H1 (cell line): ENCODE measurements at regions not wholly inside any gene's neighbourhood (a gene's known extent, or its start where the extent isn't known, plus 50 kb on each side); places are given as distances from the start of the nearest gene placed in this dataset.

Experiments used
- CTCF ChIA-PET: fragments of 300-600 bp; sonication (Branson Sonifier 250); formaldehyde crosslinking; loops from one replicate; lab custom pipeline; 2021; ENCODE audit not compliant: partially characterized antibody; lab: Charles Lee
- POLR2A ChIA-PET: fragments of 300-600 bp; sonication (Branson Sonifier 250); formaldehyde crosslinking; loops from one replicate; lab custom pipeline; 2021; ENCODE audit warnings: inconsistent platforms; ENCODE audit not compliant: partially characterized antibody; lab: Charles Lee
- DNase-seq, 2 experiments: peaks; one replicate each; pipeline versions ENCODE4 v3.0.0 to v3.0.0-alpha.2; 2010 to 2022; ENCODE audit warnings: low spot score in 2 of 2, low read depth in 1 of 2, mixed read lengths in 1 of 2
- FAIRE-seq: peaks from 2 replicates; lab custom pipeline; 2011; peaks lifted over from hg19 to GRCh38; lab: Jason Lieb, UNC
- H2AFZ ChIP-seq: 2 replicates; pipeline ENCODE4 v1.8.1; 2012; ENCODE audit warnings: low read length, inconsistent platforms
- H2AK5ac ChIP-seq: 2 replicates; pipeline ENCODE4 v1.6.1; 2013; ENCODE audit warnings: low read depth, low read length
- H2BK120ac ChIP-seq: replicated peaks from 2 replicates; pipeline ENCODE3; 2013; ENCODE audit warnings: low read depth, low read length, inconsistent platforms
- H2BK12ac ChIP-seq: 2 replicates; pipeline ENCODE4 v1.6.1; 2013; ENCODE audit warnings: low read depth, low read length
- H2BK15ac ChIP-seq: 2 replicates; pipeline ENCODE4 v1.6.1; 2013; ENCODE audit warnings: low read length
- H2BK20ac ChIP-seq: 2 replicates; pipeline ENCODE4 v1.6.1; 2013; ENCODE audit warnings: low read length
- H2BK5ac ChIP-seq: 2 replicates; pipeline ENCODE4 v1.6.1; 2013; ENCODE audit warnings: low read depth, low read length
- H3K14ac ChIP-seq: 2 replicates; pipeline ENCODE4 v1.6.1; 2013; ENCODE audit warnings: inconsistent platforms; ENCODE audit not compliant: insufficient read length
- H3K18ac ChIP-seq: 2 replicates; pipeline ENCODE4 v1.6.1; 2013; ENCODE audit warnings: low read length; ENCODE audit errors: extremely low read depth
- H3K23ac ChIP-seq: 2 replicates; pipeline ENCODE4 v1.6.1; 2013; ENCODE audit warnings: inconsistent platforms; ENCODE audit not compliant: insufficient read length
- H3K23me2 ChIP-seq: 2 replicates; pipeline ENCODE4 v1.6.1; 2013; ENCODE audit warnings: low read depth, low read length
- H3K27ac ChIP-seq: 2 replicates; pipeline ENCODE4 v1.6.1; 2011; ENCODE audit warnings: low read depth, low read length, inconsistent platforms
- H3K27me3 ChIP-seq, 4 experiments: replicated peaks in 1 of 4; 1 replicate in 1 of 4; 2 replicates in 3 of 4; pipeline versions ENCODE4 v1.6.1 to v1.8.1; 2011 to 2013; ENCODE audit warnings: low read length in 3 of 4, mild to moderate bottlenecking in 3 of 4, inconsistent platforms in 2 of 4, mixed read lengths in 2 of 4, moderate library complexity in 1 of 4; ENCODE audit not compliant: control insufficient read depth in 3 of 4, insufficient read depth in 3 of 4; ENCODE audit errors: extremely low read depth in 1 of 4
- H3K36me3 ChIP-seq, 4 experiments: 2 replicates each; pipeline versions ENCODE4 v1.6.1 to v1.8.1; 2011 to 2013; ENCODE audit warnings: mild to moderate bottlenecking in 4 of 4, low read length in 3 of 4, moderate library complexity in 2 of 4, control low read depth in 1 of 4, inconsistent platforms in 1 of 4; ENCODE audit not compliant: insufficient read depth in 4 of 4, control insufficient read depth in 2 of 4
- H3K4ac ChIP-seq: replicated peaks from 2 replicates; pipeline ENCODE3; 2013; ENCODE audit warnings: low read length, low read depth, mixed read lengths, inconsistent platforms; ENCODE audit not compliant: insufficient read length
- H3K4me1 ChIP-seq, 4 experiments: replicated peaks in 1 of 4; 1 replicate in 1 of 4; 2 replicates in 3 of 4; pipeline versions ENCODE4 v1.6.1 to v1.8.1; 2011 to 2013; ENCODE audit warnings: low read length in 3 of 4, inconsistent platforms in 2 of 4, mixed read lengths in 1 of 4; ENCODE audit not compliant: insufficient read depth in 4 of 4, control insufficient read depth in 3 of 4
- H3K4me2 ChIP-seq, 2 experiments: 2 replicates each; pipeline versions ENCODE4 v1.6.1 to v1.8.1; 2011 to 2013; ENCODE audit warnings: low read depth in 2 of 2, low read length in 2 of 2, control low read depth in 1 of 2, inconsistent platforms in 1 of 2, mild to moderate bottlenecking in 1 of 2; ENCODE audit not compliant: insufficient read depth in 1 of 2
- H3K4me3 ChIP-seq, 4 experiments: fragments of 200-600, 300-600 bp in 1 of 4; sonication (generic), shearing (Covaris generic), sonication (Bioruptor Twin) in 1 of 4; 2 replicates each; pipeline versions ENCODE4 v1.5.1 to v1.8.1; 2011 to 2016; ENCODE audit warnings: low read length in 4 of 4, low read depth in 3 of 4, control low read depth in 2 of 4, inconsistent platforms in 2 of 4, mild to moderate bottlenecking in 2 of 4, mixed read lengths in 1 of 4, moderate library complexity in 1 of 4; ENCODE audit not compliant: insufficient read depth in 2 of 4; ENCODE audit errors: extremely low read depth in 1 of 4
- H3K56ac ChIP-seq: replicated peaks from 2 replicates; pipeline ENCODE3; 2013; ENCODE audit warnings: low read depth, mild to moderate bottlenecking, mixed read lengths, low read length, inconsistent platforms; ENCODE audit not compliant: insufficient read length
- H3K79me1 ChIP-seq: 2 replicates; pipeline ENCODE4 v1.6.1; 2013; ENCODE audit warnings: low read depth, low read length, control low read depth
- H3K79me2 ChIP-seq, 2 experiments: 2 replicates each; pipeline versions ENCODE4 v1.6.1 to v1.8.1; 2012 to 2013; ENCODE audit warnings: low read length in 2 of 2, mild to moderate bottlenecking in 2 of 2, inconsistent platforms in 1 of 2; ENCODE audit not compliant: insufficient read depth in 2 of 2, control insufficient read depth in 1 of 2
- H3K9ac ChIP-seq, 4 experiments: replicated peaks in 1 of 4; 1 replicate in 1 of 4; 2 replicates in 3 of 4; pipeline versions ENCODE4 v1.6.1 to v1.8.1; 2011 to 2013; ENCODE audit warnings: low read depth in 3 of 4, low read length in 3 of 4, control low read depth in 2 of 4, mild to moderate bottlenecking in 2 of 4, moderate library complexity in 2 of 4, inconsistent platforms in 1 of 4; ENCODE audit errors: extremely low read depth in 1 of 4
- H3K9me3 ChIP-seq, 2 experiments: 2 replicates each; pipeline versions ENCODE4 v1.6.1 to v1.8.1; 2012 to 2013; ENCODE audit warnings: mild to moderate bottlenecking in 2 of 2, moderate library complexity in 2 of 2, control low read depth in 1 of 2, inconsistent platforms in 1 of 2, low read depth in 1 of 2, low read length in 1 of 2, mixed read lengths in 1 of 2; ENCODE audit not compliant: insufficient read depth in 2 of 2
- H4K20me1 ChIP-seq, 2 experiments: replicated peaks in 1 of 2; 2 replicates each; pipeline versions ENCODE3 to v1.8.1; 2011 to 2013; ENCODE audit warnings: inconsistent platforms in 2 of 2, low read length in 2 of 2, mild to moderate bottlenecking in 1 of 2; ENCODE audit not compliant: insufficient read depth in 2 of 2, control insufficient read depth in 1 of 2
- H4K5ac ChIP-seq: 2 replicates; pipeline ENCODE4 v1.6.1; 2013; ENCODE audit warnings: low read length, low read depth, mixed read lengths, inconsistent platforms; ENCODE audit not compliant: insufficient read length
- H4K8ac ChIP-seq: 2 replicates; pipeline ENCODE4 v1.8.0; 2013; ENCODE audit warnings: mild to moderate bottlenecking, moderate library complexity, low read length, inconsistent platforms; ENCODE audit not compliant: insufficient read depth; ENCODE audit errors: extremely low read depth
- H4K91ac ChIP-seq: replicated peaks from 2 replicates; pipeline ENCODE3; 2013; ENCODE audit warnings: low read length, mixed read lengths, inconsistent platforms; ENCODE audit not compliant: insufficient read length
- ASH2L ChIP-seq: fragments of 200-600, 300-600 bp; sonication (generic); IDR thresholded peaks from one replicate; pipeline ENCODE4 v1.7.1; 2017; ENCODE audit warnings: low read length
- CBX5 ChIP-seq: fragments of 300-800, 300-1000 bp; sonication (generic); IDR thresholded peaks from 2 replicates; pipeline ENCODE4 v1.7.1; 2016; ENCODE audit warnings: antibody characterized with exemption, low read length, low read depth
- CBX8 ChIP-seq: fragments of 300-800, 300-1000 bp; sonication (generic); IDR thresholded peaks from 2 replicates; pipeline ENCODE4 v1.7.1; 2016; ENCODE audit warnings: low read depth, low read length, borderline replicate concordance
- FOSL1 ChIP-seq: IDR thresholded peaks from 2 replicates; pipeline ENCODE4 v1.6.1; 2011; ENCODE audit warnings: mild to moderate bottlenecking, low read depth, low read length, moderate library complexity; ENCODE audit not compliant: insufficient read depth
- GTF2F1 ChIP-seq: IDR thresholded peaks from 2 replicates; pipeline ENCODE4 v1.6.1; 2012; ENCODE audit warnings: low read depth, low read length, improper control_type of control experiment, borderline replicate concordance
- POLR2A ChIP-seq, 2 experiments: IDR thresholded peaks; 1 replicate in 1 of 2; 2 replicates in 1 of 2; pipeline ENCODE4 v1.6.1; 2011; ENCODE audit warnings: low read depth in 2 of 2, low read length in 2 of 2, mild to moderate bottlenecking in 2 of 2; ENCODE audit errors: control extremely low read depth in 1 of 2
- POU5F1 ChIP-seq: IDR thresholded peaks from 2 replicates; pipeline ENCODE4 v1.6.1; 2011; ENCODE audit warnings: low read depth, mild to moderate bottlenecking, low read length, moderate library complexity
- RAD21 ChIP-seq, 2 experiments: IDR thresholded peaks in 1 of 2; conservative IDR thresholded peaks in 1 of 2; 2 replicates each; pipeline ENCODE4 v1.6.1; 2011; ENCODE audit warnings: low read depth in 2 of 2, low read length in 2 of 2, improper control_type of control experiment in 1 of 2, inconsistent platforms in 1 of 2, mild to moderate bottlenecking in 1 of 2, moderate library complexity in 1 of 2
- SIX5 ChIP-seq: IDR thresholded peaks from 2 replicates; pipeline ENCODE4 v1.6.1; 2011; ENCODE audit warnings: mild to moderate bottlenecking, low read depth, low read length
- SP4 ChIP-seq: IDR thresholded peaks from 2 replicates; pipeline ENCODE4 v1.6.1; 2012; ENCODE audit warnings: low read length, inconsistent platforms
- WGBS, 2 experiments: shearing (Covaris generic) in 1 of 2; methylation state at CpG; one replicate each; pipeline versions ENCODE4 v1.1.6 to v1.1.7; 2013 to 2015; ENCODE audit warnings: low lambda C conversion rate in 2 of 2, mixed read lengths in 2 of 2, inconsistent platforms in 1 of 2, low coverage in 1 of 2, missing lambda C conversion rate in 1 of 2; ENCODE audit not compliant: insufficient replicate concordance in 2 of 2, insufficient coverage in 1 of 2, insufficient read length in 1 of 2; ENCODE audit errors: extremely low coverage in 1 of 2, missing lambda C conversion rate in 1 of 2; 5-methylcytosine and 5-hydroxymethylcytosine counted together
- TF ChIP-seq, protein P1 (sequence below): IDR thresholded peaks from 2 replicates; pipeline ENCODE4 v1.6.1; 2012; ENCODE audit warnings: inconsistent platforms
- TF ChIP-seq, protein P2 (sequence below): IDR thresholded peaks from 2 replicates; pipeline ENCODE4 v1.6.1; 2012; ENCODE audit warnings: low read length, inconsistent platforms

DNA sequence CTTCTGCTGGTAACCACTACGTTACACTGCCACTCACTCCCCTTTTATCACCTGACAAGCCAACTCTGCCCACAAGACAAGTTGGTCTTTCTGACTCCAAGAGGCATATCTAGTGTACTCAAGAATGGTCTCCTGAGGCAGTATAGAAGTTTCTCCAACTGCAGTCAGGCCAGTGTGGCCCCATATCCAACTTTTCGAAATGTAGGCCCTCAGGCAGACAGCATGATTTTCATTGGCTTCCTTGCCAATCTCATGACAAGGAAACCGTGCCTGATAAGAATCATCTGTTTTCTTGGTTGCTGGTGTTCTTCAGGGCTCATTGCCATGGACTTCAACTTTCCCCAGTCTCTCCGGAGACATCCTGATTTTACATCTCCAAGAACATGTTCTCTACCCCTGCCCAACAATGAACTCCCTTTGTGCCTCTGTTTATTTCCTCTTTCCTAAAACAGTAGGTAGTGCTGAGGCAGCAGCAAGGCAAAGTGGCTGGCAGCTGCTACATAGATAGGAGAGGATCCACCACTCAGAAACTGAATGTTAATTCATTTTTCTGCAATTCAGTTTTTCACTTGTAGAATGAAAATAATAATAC, 62.6 kb upstream of the SEMA6A start:
- Histone ChIP-seq H3K79me2 (no peaks in the 10 kb centered on the region), H2BK12ac (no peak overlapping the region; the same call in 1 of the 2 replicates), H2AK5ac (no peak overlapping the region), H4K91ac (no peak overlapping the region), H2BK120ac (no peak overlapping the region), H3K36me3 (peaks cover 0 to 3% (median 0%) of the 10 kb centered on the region in 4 experiments; a peak in 1 of 8 replicates), H2AFZ (no peak overlapping the region), H3K4me2 (no peak overlapping the region), H3K23ac (no peak overlapping the region), H3K23me2 (no peaks in the 10 kb centered on the region), H3K79me1 (no peaks in the 10 kb centered on the region), H2BK20ac (no peak overlapping the region), H2BK5ac (no peak overlapping the region), H3K4me3 (no peak overlapping the region), H3K18ac (0 out of 2 replicates have a peak overlapping the region, but pooled peaks have one; percentile 36), H3K56ac (no peak overlapping the region), H3K27ac (no peak overlapping the region), H3K9ac (no peak overlapping the region), H2BK15ac (no peak overlapping the region), H4K5ac (no peak overlapping the region), H3K27me3 (no peaks in the 10 kb centered on the region), H3K14ac (no peak overlapping the region), H4K8ac (no peak overlapping the region), H3K4ac (no peak overlapping the region), H3K9me3 (peaks cover 7 to 9% of the 10 kb centered on the region in 2 experiments; a peak in 3 of 4 replicates), H3K4me1 (peaks cover 0 to 3% (median 0%) of the 10 kb centered on the region in 4 experiments; a peak in 1 of 7 replicates), H4K20me1 (no peaks in the 10 kb centered on the region)
- CTCF ChIA-PET = interaction anchor here (0.8 to 2.6 kb wide), 8 partner anchors 8 to 62 kb away, joined by 3 to 6 read pairs (median 3); no protein-coding TSS in a partner anchor
- POLR2A ChIA-PET = interaction anchor here (0.6 kb wide), 1 partner anchor 99 kb away, joined by 3 read pairs; no protein-coding TSS in a partner anchor
- 97% methylated on average over 4 of the region's 4 CpGs; no CpG with 5 or more reads in 1 of the 2 experiments for WGBS, 2 experiments
- DNase-seq (no peak), FAIRE-seq (no peak)
- no peak for TF ChIP-seq RAD21 (IDR thresholded peaks at IDR 0.05 in 1 of 2, conservative IDR thresholded peaks at IDR 0.05 in 1 of 2; ENCODE audit: low read depth in 2 of 2, low read length in 2 of 2)
- TF ChIP-seq, protein P1, sequence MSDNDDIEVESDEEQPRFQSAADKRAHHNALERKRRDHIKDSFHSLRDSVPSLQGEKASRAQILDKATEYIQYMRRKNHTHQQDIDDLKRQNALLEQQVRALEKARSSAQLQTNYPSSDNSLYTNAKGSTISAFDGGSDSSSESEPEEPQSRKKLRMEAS = no peak
- TF ChIP-seq CBX5 = no peak
- no peak for TF ChIP-seq CBX8
- TF ChIP-seq FOSL1 = no peak
- no peak for TF ChIP-seq ASH2L
- TF ChIP-seq POU5F1 = no peak
- TF ChIP-seq SIX5 = no peak
- TF ChIP-seq SP4 = no peak
- no peak for TF ChIP-seq GTF2F1
- TF ChIP-seq POLR2A (IDR thresholded peaks at IDR 0.05; ENCODE audit: control extremely low read depth in 1 of 2, low read depth in 2 of 2, low read length in 2 of 2) = no peak
- TF ChIP-seq, protein P2, sequence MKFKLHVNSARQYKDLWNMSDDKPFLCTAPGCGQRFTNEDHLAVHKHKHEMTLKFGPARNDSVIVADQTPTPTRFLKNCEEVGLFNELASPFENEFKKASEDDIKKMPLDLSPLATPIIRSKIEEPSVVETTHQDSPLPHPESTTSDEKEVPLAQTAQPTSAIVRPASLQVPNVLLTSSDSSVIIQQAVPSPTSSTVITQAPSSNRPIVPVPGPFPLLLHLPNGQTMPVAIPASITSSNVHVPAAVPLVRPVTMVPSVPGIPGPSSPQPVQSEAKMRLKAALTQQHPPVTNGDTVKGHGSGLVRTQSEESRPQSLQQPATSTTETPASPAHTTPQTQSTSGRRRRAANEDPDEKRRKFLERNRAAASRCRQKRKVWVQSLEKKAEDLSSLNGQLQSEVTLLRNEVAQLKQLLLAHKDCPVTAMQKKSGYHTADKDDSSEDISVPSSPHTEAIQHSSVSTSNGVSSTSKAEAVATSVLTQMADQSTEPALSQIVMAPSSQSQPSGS = no peak
